ENCODE measurements at regions not wholly inside any gene's neighbourhood (a gene's known extent, or its start where the extent isn't known, plus 50 kb on each side); places are given as distances from the start of the nearest gene placed in this dataset.
"Not testable (repeated sequence)": the region's sequence is repeated elsewhere in the genome, so short reads cannot be mapped to it uniquely, and the experiment has no call there.

DNA sequence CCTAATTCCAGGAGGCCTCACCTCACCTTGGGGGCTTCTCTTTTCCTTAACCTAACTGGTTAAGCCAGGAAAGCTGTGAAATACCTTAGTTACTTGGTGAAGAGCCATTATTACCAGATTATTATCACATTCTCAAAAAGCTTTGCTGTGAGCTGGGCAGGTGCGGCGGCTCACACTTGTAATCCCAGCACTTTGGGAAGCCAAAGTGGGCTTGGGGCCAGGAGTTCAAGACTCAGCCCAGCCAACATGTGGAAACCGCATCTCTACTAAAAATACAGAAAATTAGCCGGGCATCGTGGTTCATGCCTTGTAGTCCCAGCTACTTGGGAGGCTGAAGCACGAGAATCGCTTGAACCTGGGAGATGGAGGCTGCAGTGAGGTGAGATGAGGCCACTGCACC is 102.4 kb upstream of the KLF6 start:
- no peak for DNase-seq (ENCODE audit: low read depth, low spot score)

DNA sequence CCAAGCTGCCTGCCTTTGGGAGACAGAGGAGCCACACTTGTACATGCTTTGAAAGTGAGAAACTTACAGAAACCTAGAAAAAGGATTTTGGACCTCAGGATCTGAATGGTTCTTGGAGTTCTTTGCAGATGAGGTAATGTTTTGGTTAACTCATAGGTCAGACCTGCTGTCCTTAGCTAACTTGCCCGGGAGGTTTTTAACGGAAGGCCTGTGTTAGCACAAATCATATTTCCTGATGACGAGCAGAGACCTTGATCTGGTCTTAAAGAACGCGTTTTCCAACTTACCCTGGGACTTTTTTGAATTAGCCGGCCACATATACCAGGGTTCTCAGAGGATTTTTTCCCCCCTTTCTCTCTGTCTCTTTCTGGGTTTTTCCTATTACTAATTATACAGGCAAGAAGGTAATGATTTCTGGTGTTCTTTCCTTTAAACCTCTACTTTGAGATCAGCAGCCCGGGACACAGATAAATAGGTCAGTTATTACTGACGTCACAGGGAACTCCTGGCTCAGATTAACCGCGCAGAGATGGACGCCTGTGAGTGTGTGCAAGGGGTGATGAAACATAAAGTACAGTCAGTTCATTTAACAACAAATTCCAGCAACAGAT is 101.7 kb upstream of the KLF6 start:
- peak; percentile 77 for DNase-seq (ENCODE audit: low read depth, low spot score)

DNA sequence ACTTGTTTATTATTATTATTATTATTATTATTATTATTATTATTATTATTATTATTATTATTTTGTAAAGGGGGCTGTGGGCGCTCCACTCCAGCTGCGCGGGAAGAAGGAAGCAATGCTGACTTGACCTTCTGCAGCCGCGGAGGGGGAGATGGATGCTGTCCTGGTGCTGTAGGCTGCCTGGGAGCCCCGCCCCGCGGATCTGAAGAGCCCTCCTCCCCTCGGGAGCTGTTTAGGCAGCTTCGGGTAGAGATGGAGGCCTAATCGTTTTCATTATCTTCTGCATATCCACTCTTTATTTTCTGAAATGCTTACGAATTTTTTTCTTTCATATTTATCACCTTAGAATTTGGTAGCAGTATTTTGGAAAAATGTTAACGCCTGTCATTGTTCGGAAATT is 101.2 kb upstream of the KLF6 start:
- no peak for DNase-seq (ENCODE audit: low read depth, low spot score)

DNA sequence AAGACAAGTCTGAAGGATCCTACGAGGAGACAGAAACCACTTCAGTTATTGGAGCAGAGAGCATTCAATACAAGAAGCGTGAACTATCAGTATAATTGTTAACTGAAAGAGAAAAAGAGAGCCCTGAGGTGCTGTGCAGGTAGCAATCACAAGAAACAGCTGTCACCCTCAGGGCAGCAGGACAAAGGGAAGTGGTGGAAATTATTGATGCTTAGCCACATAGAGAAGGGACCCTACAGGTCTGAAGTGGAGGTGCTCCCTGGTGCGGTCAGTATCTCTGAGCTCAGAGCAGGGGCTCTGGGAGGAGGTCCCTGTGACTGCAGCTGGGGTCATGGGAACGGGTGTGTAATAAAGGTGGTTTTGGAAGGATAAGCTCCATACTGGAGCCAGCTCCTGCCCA is 97.8 kb upstream of the KLF6 start:
- DNase-seq (ENCODE audit: low read depth, low spot score), result no peak

- no peak for DNase-seq (ENCODE audit: low read depth, low spot score)
These were observed 96.6 kb upstream of the KLF6 start for GRCh38 chr10:3881622-3882021.

DNA sequence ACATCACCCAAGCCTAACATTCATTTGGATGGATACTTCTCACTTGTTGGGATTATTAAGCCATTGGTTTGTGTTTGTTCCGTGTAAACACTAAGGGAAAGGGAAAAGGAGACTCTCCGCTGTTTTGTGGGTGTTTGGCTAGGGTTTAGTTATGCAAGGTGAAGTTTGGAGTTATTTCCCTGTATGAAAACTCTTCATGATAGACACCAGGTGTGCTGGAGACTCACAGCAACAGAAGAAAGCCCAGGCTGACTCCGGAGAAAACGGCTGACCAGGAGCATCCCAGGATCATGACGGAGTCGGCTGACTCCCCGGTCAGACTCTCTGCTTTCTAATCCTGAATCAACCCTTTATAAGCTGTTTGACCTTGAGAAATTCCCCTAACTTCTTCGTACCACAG is 94.1 kb upstream of the KLF6 start:
- DNase-seq (ENCODE audit: low read depth, low spot score), result no peak

- no peak for DNase-seq (ENCODE audit: low read depth, low spot score)
These were observed 92.4 kb upstream of the KLF6 start for GRCh38 chr10:3877211-3878000.

DNA sequence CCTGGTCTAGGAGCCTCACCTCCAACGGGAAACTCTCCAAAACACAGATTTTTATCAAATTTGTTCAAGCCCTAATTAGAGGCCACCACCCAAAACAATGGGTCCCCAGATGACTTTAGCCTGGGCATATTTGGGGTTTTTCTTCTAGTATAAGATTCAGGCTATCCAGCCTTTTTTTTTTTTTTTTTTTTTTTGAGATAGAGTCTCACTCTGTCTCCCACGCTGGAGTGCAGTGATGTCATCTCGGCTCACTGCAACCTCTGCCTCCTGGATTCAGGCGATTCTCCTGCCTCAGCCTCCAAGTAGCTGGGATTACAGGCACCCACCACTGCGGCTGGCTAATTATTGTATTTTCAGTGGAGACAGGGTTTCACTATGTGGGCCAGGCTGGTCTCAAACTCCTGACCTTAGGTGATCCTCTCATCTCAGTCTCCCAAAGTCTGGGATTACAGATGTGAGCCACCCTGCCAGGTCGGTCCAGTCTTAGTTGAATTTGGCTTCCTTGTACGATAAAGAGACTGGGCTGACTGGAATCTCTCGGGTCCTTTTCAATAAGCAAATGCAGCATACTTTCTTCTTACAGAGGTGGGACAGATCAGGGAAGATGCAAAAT is 91.4 kb upstream of the KLF6 start:
- DNase-seq (ENCODE audit: low read depth, low spot score), result no peak

DNA sequence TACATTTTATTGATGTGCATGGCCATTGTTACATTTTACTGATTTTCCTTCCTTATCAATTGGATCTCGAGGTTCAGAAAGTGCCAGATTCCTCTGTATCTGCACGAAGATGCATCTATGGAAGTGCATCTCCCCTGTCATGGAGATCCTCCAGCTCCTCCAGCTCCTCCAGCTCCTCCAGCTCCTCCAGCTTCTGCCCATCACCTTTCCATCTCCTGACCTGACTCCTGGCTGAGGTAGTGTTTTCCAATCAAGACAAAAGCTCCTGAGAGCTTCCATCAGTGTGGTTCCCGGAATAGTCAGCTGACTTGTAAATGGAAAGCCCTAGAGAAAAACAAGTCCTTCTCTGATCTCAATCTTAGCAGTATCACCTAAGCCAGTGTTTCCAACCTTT is 90.8 kb upstream of the KLF6 start:
- DNase-seq (ENCODE audit: low read depth, low spot score), result no peak

DNA sequence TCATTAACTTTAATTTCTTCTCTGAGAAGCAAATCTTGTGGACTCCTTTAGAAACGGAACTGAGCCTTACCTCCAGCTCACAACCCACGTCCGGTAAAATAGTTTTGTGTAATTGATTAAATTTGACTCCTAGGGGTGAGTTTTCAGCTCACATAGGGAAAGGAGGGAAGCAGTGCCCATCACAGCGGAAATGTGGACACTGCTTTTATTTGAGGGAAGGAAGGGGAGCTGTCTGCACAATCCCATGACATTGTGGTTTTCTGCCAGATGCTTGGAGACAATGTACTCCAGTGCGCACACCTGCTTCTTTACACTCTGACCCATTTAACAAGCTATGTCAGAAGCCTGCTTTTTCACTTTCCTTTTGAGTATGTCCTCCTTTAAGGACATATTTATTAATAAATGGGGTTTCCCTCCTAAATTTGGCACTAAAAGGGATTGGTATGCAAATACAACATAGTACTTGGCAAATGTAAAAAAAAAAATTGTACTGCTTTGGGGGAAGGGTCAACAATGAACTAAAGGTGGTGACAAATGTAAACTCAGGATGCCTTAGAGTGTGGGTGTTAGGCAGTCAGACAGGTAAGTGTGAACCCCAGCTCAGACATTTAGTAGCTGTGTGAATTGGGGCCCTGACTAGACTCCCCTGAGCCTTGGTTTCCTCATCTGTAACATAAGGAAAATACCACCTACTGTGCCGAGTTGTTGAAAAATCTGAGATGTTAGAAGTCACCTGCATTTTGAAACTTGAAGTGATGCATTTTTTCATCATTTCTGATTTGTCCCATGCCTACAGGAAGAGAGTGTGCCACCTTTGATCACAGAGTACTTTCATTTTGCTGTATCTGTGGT is 90.2 kb upstream of the KLF6 start:
- no peak for DNase-seq (ENCODE audit: low read depth, low spot score)

- DNase-seq (ENCODE audit: low read depth, low spot score), result not testable (repeated sequence)
These were observed 89.6 kb upstream of the KLF6 start for GRCh38 chr10:3874610-3874989.

DNA sequence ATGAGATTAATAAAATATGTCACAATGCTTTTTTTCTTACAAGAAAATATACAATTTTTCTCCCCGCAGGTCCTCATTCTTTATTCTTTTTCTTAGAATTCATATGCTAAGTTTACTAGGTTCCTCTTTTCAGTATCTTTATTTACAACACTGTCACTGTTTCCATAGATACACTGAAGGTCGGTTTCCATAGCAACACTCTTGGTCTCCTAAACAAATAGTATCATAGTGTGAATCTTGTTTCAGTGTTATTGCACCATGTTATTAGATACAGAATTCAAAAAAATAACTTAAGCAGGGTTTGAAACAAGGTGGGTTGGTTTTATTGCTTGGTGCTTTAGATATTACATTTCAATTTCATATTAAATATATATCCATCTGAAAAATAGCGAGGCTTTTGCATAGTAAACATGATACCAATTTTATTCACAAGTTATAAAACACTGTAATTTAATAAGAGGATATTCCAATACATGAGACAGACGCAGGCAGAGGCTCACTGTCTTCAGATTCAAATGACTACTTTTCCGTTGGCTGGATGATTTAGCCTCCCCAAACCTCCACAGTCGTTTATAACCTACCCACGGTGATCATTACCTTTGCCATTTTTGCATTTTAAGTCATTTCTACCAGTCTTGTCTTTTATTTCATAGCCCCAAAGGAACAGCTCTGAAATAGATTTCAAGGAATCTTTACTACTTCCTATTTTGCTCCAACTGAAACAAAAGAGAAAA is 88.9 kb upstream of the KLF6 start:
- no peak for DNase-seq (ENCODE audit: low read depth, low spot score)

GRCh38 chr10:3872712-3873329 is 87.8 kb upstream of the KLF6 start:
- no peak for DNase-seq (ENCODE audit: low read depth, low spot score)

GRCh38 chr10:3871424-3871996 is 86.5 kb upstream of the KLF6 start:
- DNase-seq (ENCODE audit: low read depth, low spot score), result no peak

DNA sequence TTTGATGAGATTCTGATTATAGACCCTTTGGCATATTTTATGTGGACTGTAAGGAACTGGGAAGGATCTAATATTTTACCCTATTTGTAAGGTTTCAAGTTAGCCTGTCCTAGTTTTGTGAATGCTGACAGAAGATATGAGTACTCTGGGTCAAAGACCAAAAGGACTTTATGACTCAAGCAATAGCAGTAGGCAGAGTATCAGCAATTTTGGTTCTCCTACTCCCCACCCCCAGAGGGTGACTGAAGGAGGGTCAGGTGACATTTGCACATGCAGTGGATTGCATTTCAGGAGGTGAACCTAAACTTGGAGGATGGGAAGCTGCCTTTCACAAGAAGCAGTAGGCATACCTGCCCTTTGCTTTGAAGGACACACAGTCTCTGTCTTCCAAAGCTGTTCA is 84.0 kb upstream of the KLF6 start:
- DNase-seq (ENCODE audit: low read depth, low spot score), result no peak

DNA sequence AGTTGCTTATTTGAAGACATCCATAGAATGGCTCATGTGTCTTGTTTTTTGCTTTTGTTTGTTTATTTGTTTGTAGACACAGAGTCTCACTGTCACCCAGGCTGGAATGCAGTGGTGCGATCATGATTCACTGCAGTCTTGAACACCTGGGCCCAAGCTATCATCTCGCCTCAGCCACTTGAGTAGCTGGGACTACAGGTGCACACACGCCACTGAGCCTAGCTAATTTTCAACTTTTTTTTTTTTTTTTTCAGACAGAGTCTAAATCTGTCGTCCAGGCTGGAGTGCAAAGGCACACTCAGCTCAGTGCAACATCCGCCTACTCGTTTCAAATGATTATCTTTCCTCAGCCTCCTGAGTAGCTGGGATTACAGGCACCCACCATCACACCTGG is 83.3 kb upstream of the KLF6 start:
- DNase-seq (ENCODE audit: low read depth, low spot score), result no peak

DNA sequence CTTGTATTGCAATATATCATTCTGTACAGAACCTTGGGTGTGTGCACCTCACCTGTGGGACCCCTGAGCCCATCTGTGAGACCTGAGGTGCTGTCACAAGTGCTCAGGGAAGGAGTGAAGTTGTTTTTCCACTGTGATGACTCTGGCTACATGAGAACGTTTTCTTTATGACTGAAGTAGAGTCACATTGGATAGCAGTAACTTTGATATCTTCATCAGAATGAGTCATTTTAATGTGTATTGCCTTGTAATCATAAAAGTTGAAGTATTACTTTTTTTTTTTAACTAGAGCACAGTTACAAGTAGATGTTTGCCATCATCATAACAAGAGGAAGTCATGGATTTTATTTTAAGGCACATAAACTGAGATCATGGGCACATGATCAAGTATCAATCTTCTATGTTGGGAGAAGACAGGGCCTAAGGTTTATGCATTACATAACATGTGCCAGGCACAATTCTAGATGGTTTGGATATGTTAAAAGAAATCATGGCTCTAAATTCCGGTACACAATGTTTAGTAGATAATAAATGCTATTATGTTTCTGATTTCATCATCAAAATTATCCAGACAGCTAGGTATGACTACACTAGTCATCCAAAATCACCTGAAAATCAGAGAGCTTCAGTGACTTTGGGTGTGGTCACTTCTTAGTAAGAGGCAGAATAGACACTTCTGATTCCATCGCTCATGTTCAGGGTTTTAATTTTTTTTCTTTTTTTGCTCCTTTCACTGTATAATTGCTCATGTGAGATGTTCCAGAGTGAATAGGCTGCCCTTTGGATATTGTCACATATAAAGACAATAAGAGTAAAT is 82.7 kb upstream of the KLF6 start:
- no peak for DNase-seq (ENCODE audit: low read depth, low spot score)

GRCh38 chr10:3866332-3866731 is 81.3 kb upstream of the KLF6 start:
- DNase-seq (ENCODE audit: low read depth, low spot score), result no peak

GRCh38 chr10:3865565-3865964 is 80.6 kb upstream of the KLF6 start:
- DNase-seq (ENCODE audit: low read depth, low spot score), result no peak

- DNase-seq (ENCODE audit: low read depth, low spot score), result no peak
These were observed 76.8 kb upstream of the KLF6 start for GRCh38 chr10:3861795-3862194.

All from smooth muscle cell of the brain vasculature (primary cell).